Breast epithelium (tissue), 4 donors: ENCODE measurements at regions not wholly inside any gene's neighbourhood (a gene's known extent, or its start where the extent isn't known, plus 50 kb on each side); places are given as distances from the start of the nearest gene placed in this dataset.
"Not testable (repeated sequence)": the region's sequence is repeated elsewhere in the genome, so short reads cannot be mapped to it uniquely, and the experiment has no call there.

ENCODE experiments used
- DNase-seq, 2 donors: peaks; one replicate each; pipeline ENCODE4 v3.0.0-alpha.2; 2019; ENCODE audit warnings: low spot score in 2 of 2
- H3K27ac ChIP-seq, 2 donors: fragments of 200-600 bp; sonication (generic) in 1 of 2; one replicate each; pipeline ENCODE4 v1.5.1; 2016 to 2019; ENCODE audit warnings: mild to moderate bottlenecking in 1 of 2
- H3K27me3 ChIP-seq, 2 donors: fragments of 200-600 bp; sonication (generic) in 1 of 2; one replicate each; pipeline versions ENCODE4 v1.5.1 to v1.6.0; 2017 to 2019; ENCODE audit warnings: control low read depth in 1 of 2, mild to moderate bottlenecking in 1 of 2
- H3K36me3 ChIP-seq: fragments of 200-600 bp; one replicate; pipeline ENCODE4 v1.5.1; 2019
- H3K4me1 ChIP-seq, 2 donors: fragments of 200-600 bp; sonication (generic); one replicate each; pipeline ENCODE4 v1.5.1; 2016 to 2019; ENCODE audit warnings: control low read depth in 1 of 2
- H3K4me3 ChIP-seq, 3 donors: fragments of 200-600 bp; sonication (generic); 1 replicate in 2 of 3; 2 replicates in 1 of 3; pipeline ENCODE4 v1.5.1; 2016 to 2019; ENCODE audit warnings: mild to moderate bottlenecking in 3 of 3, moderate library complexity in 2 of 3
- H3K9me3 ChIP-seq, 2 donors: fragments of 200-600 bp; sonication (generic) in 1 of 2; one replicate each; pipeline ENCODE4 v1.5.1; 2016 to 2019; ENCODE audit warnings: control low read depth in 1 of 2
- CTCF ChIP-seq, 3 donors: fragments of 450-650 bp; IDR thresholded peaks; one replicate each; pipeline ENCODE4 v1.5.1; 2016 to 2017; ENCODE audit warnings: antibody characterized with exemption in 3 of 3, mild to moderate bottlenecking in 3 of 3, moderate library complexity in 3 of 3
- POLR2A ChIP-seq: fragments of 450-650 bp; IDR thresholded peaks from one replicate; pipeline ENCODE4 v1.6.1; 2016; ENCODE audit warnings: antibody characterized with exemption, mild to moderate bottlenecking, moderate library complexity
- POLR2AphosphoS5 ChIP-seq, 3 donors: sonication (generic); formaldehyde crosslinking; IDR thresholded peaks; one replicate each; pipeline ENCODE4 v1.6.1; 2017; ENCODE audit warnings: antibody characterized with exemption in 3 of 3
- intact Hi-C: fragments of 100-400 bp; cut with DNase I; formaldehyde crosslinking; loops from one replicate; pipeline ENCODE4 v1.15.1; 2023; ENCODE audit warnings: low total_unique reads

GRCh38 chr12:83575326-83575725 is 888.6 kb downstream of the TMTC2 start:
- H3K27ac ChIP-seq = no peak overlapping the region
- no peaks in the 10 kb centered on the region for H3K9me3 ChIP-seq
- H3K4me1 ChIP-seq = no peaks in the 10 kb centered on the region
- no peak overlapping the region for H3K4me3 ChIP-seq
- DNase-seq = no peak
- intact Hi-C loops = no loop called here
- TF ChIP-seq POLR2AphosphoS5 (IDR thresholded peaks at IDR 0.05) = no peak
- no peak for TF ChIP-seq CTCF (IDR thresholded peaks at IDR 0.05)
- TF ChIP-seq POLR2A = no peak
- no peaks in the 10 kb centered on the region for H3K27me3 ChIP-seq
- H3K36me3 ChIP-seq = no peaks in the 10 kb centered on the region

- H3K27me3 ChIP-seq = no peaks in the 10 kb centered on the region
- no peaks in the 10 kb centered on the region for H3K36me3 ChIP-seq
- no peaks in the 10 kb centered on the region for H3K4me1 ChIP-seq
- no peaks in the 10 kb centered on the region for H3K9me3 ChIP-seq
- H3K27ac ChIP-seq = no peak overlapping the region
- intact Hi-C loops = no loop called here
- H3K4me3 ChIP-seq = no peak overlapping the region
- no peak for DNase-seq
- no peak for TF ChIP-seq CTCF (IDR thresholded peaks at IDR 0.05)
- no peak for TF ChIP-seq POLR2AphosphoS5 (IDR thresholded peaks at IDR 0.05)
- TF ChIP-seq POLR2A = no peak
Observed at GRCh38 chr12:83574142-83574541, 887.4 kb downstream of the TMTC2 start.

GRCh38 chr12:83573671-83574070 is 887.0 kb downstream of the TMTC2 start:
- H3K4me3 ChIP-seq = no peak overlapping the region
- H3K27me3 ChIP-seq = no peaks in the 10 kb centered on the region
- TF ChIP-seq POLR2A (no peak), POLR2AphosphoS5 (IDR thresholded peaks at IDR 0.05) (no peak), CTCF (IDR thresholded peaks at IDR 0.05) (no peak)
- H3K4me1 ChIP-seq = no peaks in the 10 kb centered on the region
- no peak overlapping the region for H3K27ac ChIP-seq
- DNase-seq = no peak
- no peaks in the 10 kb centered on the region for H3K36me3 ChIP-seq
- intact Hi-C loops = no loop called here
- H3K9me3 ChIP-seq = no peaks in the 10 kb centered on the region

GRCh38 chr12:83559650-83560049 is 872.9 kb downstream of the TMTC2 start:
- Histone ChIP-seq H3K27ac (no peak overlapping the region), H3K36me3 (no peaks in the 10 kb centered on the region), H3K4me1 (no peaks in the 10 kb centered on the region), H3K27me3 (no peaks in the 10 kb centered on the region), H3K9me3 (peaks cover 0 to 2% of the 10 kb centered on the region in 2 donors), H3K4me3 (no peak overlapping the region)
- no peak for DNase-seq
- intact Hi-C loops = no loop called here
- TF ChIP-seq CTCF (IDR thresholded peaks at IDR 0.05) (no peak), POLR2A (no peak)

- H3K27me3 ChIP-seq, H3K36me3 ChIP-seq, H3K4me1 ChIP-seq, H3K27ac ChIP-seq, H3K4me3 ChIP-seq, intact Hi-C loops, DNase-seq, H3K9me3 ChIP-seq: not testable (repeated sequence)
Observed at GRCh38 chr12:83556040-83556439, 869.3 kb downstream of the TMTC2 start.

GRCh38 chr12:83541446-83541845 is 854.7 kb downstream of the TMTC2 start:
- DNase-seq = no peak
- TF ChIP-seq CTCF (IDR thresholded peaks at IDR 0.05) = no peak
- TF ChIP-seq POLR2A = no peak
- no peak for TF ChIP-seq POLR2AphosphoS5 (IDR thresholded peaks at IDR 0.05)
- no peaks in the 10 kb centered on the region for H3K27me3 ChIP-seq
- H3K4me1 ChIP-seq = no peaks in the 10 kb centered on the region
- H3K9me3 ChIP-seq = no peaks in the 10 kb centered on the region
- H3K27ac ChIP-seq = no peak overlapping the region
- no peaks in the 10 kb centered on the region for H3K36me3 ChIP-seq
- intact Hi-C loops = no loop called here
- no peak overlapping the region for H3K4me3 ChIP-seq
